Colonic mucosa (tissue), 4 donors: ENCODE measurements at regions not wholly inside any gene's neighbourhood (a gene's known extent, or its start where the extent isn't known, plus 50 kb on each side); places are given as distances from the start of the nearest gene placed in this dataset.

ENCODE experiments used
- DNase-seq: peaks from one replicate; pipeline ENCODE4 v3.0.0-alpha.2; 2020
- H3K27ac ChIP-seq: fragments of 200-600 bp; one replicate; pipeline ENCODE4 v1.8.0; 2021
- H3K27me3 ChIP-seq: fragments of 200-600 bp; one replicate; pipeline ENCODE4 v1.8.0; 2021
- H3K36me3 ChIP-seq: fragments of 200-600 bp; one replicate; pipeline ENCODE4 v1.8.0; 2021
- H3K4me1 ChIP-seq: fragments of 200-600 bp; one replicate; pipeline ENCODE4 v1.8.0; 2021; ENCODE audit warnings: mild to moderate bottlenecking
- H3K4me3 ChIP-seq: fragments of 200-600 bp; one replicate; pipeline ENCODE4 v1.8.0; 2021
- H3K9ac ChIP-seq, 2 donors: one replicate each; pipeline ENCODE4 v1.7.0; 2013; ENCODE audit warnings: control low read depth in 2 of 2, low read depth in 2 of 2, low read length in 2 of 2
- H3K9me3 ChIP-seq: fragments of 200-600 bp; one replicate; pipeline ENCODE4 v1.8.0; 2021
- CTCF ChIP-seq: fragments of 200-600 bp; IDR thresholded peaks from one replicate; pipeline ENCODE4 v1.8.0; 2022; ENCODE audit warnings: antibody characterized with exemption, mild to moderate bottlenecking
- intact Hi-C: fragments of 100-400 bp; cut with DNase I; formaldehyde crosslinking; loops from one replicate; pipeline ENCODE4 v1.14.1; 2022
- donor health status: healthy.
- donor health status: DM: no; HTN: no; CAD: no.
- donor health status: DM: no; HTN: no; CAD: no.

- TF ChIP-seq CTCF, result no peak
- no peaks in the 10 kb centered on the region for H3K4me1 ChIP-seq
- no peaks in the 10 kb centered on the region for H3K9me3 ChIP-seq
- no peak overlapping the region for H3K27ac ChIP-seq
- H3K27me3 ChIP-seq, result no peaks in the 10 kb centered on the region
- no peak for DNase-seq
- no peak overlapping the region for H3K4me3 ChIP-seq
- intact Hi-C loops, result no loop called here
- H3K9ac ChIP-seq, result no peak overlapping the region
- no peaks in the 10 kb centered on the region for H3K36me3 ChIP-seq
Observed at GRCh38 chr20:11432407-11432806, 485.3 kb upstream of the BTBD3 start.

- H3K27ac ChIP-seq, result no peak overlapping the region
- DNase-seq, result no peak
- no peaks in the 10 kb centered on the region for H3K4me1 ChIP-seq
- no peaks in the 10 kb centered on the region for H3K36me3 ChIP-seq
- no peaks in the 10 kb centered on the region for H3K9me3 ChIP-seq
- no peak overlapping the region for H3K4me3 ChIP-seq
- no peak overlapping the region for H3K9ac ChIP-seq
- intact Hi-C loops, result no loop called here
- no peak for TF ChIP-seq CTCF
- no peaks in the 10 kb centered on the region for H3K27me3 ChIP-seq
Observed at GRCh38 chr20:11436113-11436905, 481.4 kb upstream of the BTBD3 start.

GRCh38 chr20:11437090-11437489 is 480.6 kb upstream of the BTBD3 start:
- no peak overlapping the region for H3K4me3 ChIP-seq
- DNase-seq, result no peak
- intact Hi-C loops, result no loop called here

GRCh38 chr20:11437611-11438380 is 479.9 kb upstream of the BTBD3 start:
- Histone ChIP-seq H3K36me3 (no peaks in the 10 kb centered on the region), H3K9ac (no peak overlapping the region), H3K4me1 (no peaks in the 10 kb centered on the region), H3K27ac (no peak overlapping the region), H3K9me3 (no peaks in the 10 kb centered on the region), H3K4me3 (no peak overlapping the region), H3K27me3 (no peaks in the 10 kb centered on the region)
- intact Hi-C loops, result no loop called here
- no peak for TF ChIP-seq CTCF
- no peak for DNase-seq

More at GRCh38 chr20:11437090-11437489, 480.6 kb upstream of the BTBD3 start:
- no peaks in the 10 kb centered on the region for H3K27me3 ChIP-seq
- no peaks in the 10 kb centered on the region for H3K36me3 ChIP-seq
- H3K9me3 ChIP-seq, result no peaks in the 10 kb centered on the region
- no peak overlapping the region for H3K9ac ChIP-seq
- no peak overlapping the region for H3K27ac ChIP-seq
- no peak for TF ChIP-seq CTCF
- no peaks in the 10 kb centered on the region for H3K4me1 ChIP-seq

- Histone ChIP-seq H3K27ac (no peak overlapping the region), H3K36me3 (no peaks in the 10 kb centered on the region), H3K27me3 (no peaks in the 10 kb centered on the region), H3K4me3 (no peak overlapping the region), H3K9me3 (no peaks in the 10 kb centered on the region), H3K4me1 (no peaks in the 10 kb centered on the region), H3K9ac (no peak overlapping the region)
- intact Hi-C loops, result no loop called here
- no peak for TF ChIP-seq CTCF
- DNase-seq, result no peak
Observed at GRCh38 chr20:11438412-11438811, 479.3 kb upstream of the BTBD3 start.
